A172 (cell line): ENCODE measurements at regions not wholly inside any gene's neighbourhood (a gene's known extent, or its start where the extent isn't known, plus 50 kb on each side); places are given as distances from the start of the nearest gene placed in this dataset.
A peak's percentile ranks its signal among the peaks of the same experiment; 100 is the strongest.

Experiments used
- DNase-seq: peaks from one replicate; pipeline ENCODE4 v3.0.0-alpha.2; 2015; ENCODE audit warnings: low spot score

DNA sequence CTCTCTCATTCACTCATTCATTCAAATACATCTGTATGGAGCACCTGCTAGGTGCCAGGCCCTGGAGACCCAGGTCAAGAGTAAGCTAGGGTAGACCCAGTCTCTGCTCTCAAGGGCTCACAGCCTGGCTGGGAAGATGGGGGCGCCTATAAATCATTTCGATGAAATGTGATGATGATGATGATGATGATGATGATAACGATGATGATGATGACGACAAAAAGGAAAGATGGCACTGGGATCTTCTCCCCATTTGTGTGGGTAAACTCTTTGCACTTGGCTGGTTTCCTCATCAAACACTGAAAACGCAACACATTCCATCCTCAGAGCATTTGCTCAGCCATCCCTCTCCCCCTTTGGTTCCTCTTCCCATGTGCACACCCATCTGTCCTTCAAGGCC lies 188.0 kb upstream of the CDYL start:
- no peak for DNase-seq

DNA sequence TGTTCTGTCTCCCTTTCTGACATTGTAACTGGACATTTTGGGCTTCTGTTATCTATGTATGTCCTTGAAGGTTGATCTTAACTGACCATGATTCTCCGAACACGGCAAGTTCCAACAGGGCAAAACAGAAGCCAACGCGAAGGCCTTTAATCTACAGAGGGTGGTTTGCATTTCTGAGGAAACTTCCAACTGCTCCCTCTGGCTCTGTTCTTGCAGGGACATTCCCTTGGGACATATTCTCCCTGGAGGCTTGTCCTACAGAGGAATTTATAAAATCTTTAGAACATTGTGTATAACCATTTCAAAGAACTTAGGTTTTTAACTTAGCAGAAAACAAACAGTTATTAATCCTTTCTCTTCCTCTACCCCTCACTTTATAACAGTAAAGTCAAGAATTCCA lies 189.0 kb upstream of the CDYL start:
- DNase-seq: no peak

DNA sequence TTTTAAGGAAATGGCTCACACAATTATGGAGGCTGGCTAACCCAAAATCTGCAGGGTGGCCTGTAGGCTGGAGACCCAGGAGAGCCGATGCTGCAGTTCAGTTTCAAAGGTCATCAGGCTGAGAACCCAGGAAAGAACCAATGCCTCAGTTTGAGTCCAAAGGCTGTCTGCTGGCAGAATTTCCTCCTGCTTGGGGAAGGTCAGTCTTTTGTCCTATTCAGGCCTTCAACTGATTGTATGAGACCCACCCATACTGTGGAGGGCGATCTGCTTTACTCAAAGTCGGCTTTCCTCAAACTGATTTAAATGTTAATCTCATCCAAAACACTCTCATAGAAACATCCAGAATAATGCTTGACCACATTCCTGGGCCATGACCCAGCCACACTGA lies 189.7 kb upstream of the CDYL start:
- no peak for DNase-seq

DNA sequence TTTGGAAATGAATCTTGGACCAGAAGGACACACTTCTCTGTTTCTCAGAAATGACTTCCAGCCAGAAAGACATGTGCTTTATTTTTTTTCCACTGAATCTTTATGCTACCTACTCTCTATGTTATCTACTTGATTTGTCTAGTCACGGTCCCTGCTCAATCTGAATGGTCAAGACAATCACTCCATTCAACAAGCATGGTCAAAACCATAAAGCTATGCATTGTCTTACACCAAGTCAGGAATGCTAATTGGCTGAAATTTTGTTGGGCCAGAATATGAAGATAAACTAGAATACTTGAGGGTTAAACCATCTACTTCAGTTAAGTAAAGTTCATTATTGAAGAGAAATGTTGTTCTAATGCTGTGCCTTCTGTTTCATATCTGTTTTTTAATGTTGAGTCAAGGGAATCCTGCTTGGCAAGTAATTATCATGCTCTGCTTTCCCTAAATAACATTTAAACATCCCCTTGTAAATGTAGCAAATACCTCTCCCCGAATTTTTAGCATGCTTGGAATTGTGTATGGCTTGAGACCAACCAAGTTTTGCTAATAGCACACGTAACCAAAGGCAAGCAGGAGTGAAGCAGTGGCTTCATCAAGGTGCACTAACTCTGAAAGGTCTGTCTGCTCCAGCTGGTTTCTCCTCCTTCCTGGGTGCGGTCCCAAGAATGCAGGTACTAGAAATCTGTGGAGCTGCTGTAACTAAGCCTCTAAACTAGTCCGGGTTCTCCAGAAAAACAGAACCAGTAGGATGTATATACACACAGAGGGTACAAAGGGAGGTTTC lies 190.3 kb upstream of the CDYL start:
- no peak for DNase-seq

DNA sequence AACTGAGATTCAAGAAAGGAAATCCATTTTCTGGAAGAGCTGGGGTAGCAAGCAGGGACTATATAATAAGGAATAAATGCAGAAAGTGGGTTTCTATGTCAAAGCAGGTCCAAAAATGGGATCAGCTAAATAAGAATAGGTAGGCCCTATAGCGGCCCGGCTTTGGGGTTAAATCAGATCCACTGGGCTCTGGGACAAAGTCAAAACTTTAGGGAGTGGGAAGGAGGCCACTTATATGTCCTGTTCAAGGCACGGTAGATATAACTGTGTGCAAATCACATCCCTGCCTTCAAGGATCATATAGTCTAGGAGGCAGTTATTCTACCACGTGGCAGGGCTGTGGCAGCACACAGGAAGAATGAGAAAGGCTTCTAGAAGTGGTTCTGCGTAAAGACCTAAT lies 191.4 kb upstream of the CDYL start:
- DNase-seq: no peak

DNA sequence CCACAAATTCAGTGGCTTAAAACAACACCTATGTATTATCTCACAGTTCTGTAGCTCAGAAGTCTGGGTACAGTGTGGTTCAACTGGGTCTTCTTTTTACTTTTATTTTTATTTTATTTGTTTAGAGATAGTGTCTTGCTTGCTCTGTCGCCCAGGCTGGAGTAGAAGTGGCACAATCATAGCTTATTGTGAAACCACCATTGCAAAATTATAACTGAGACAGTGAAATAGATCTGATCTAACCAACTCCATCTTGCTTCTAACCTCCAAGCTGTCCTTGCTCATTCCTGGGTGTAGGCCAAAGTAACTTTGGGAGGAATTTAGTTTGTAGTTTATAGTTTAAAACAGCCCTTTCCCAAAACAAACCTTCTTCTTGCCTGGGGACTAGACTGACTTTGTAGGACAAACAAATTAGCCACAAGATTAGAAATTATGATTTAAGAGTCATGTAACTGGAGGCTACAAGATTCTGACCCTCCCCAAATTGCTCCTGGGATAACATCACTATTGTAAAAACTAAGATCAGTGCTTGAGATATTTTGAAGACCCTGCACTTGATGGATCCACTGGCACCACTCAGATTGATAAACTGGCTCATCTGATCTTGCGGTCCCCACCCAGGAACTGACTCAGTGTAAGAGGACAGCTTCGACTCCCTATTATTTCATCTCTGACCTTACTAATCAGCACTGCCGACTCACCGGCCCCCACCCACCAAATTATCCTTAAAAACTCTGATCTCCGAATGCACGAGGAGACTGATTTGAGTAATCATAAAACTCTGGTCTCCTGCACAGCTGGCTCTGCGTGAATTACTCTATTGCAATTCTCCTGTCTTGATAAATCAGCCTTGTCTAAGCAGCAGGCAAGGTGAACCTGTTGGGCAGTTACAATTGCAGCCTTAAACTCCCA lies 193.4 kb upstream of the CDYL start:
- peak; percentile 84 for DNase-seq

DNA sequence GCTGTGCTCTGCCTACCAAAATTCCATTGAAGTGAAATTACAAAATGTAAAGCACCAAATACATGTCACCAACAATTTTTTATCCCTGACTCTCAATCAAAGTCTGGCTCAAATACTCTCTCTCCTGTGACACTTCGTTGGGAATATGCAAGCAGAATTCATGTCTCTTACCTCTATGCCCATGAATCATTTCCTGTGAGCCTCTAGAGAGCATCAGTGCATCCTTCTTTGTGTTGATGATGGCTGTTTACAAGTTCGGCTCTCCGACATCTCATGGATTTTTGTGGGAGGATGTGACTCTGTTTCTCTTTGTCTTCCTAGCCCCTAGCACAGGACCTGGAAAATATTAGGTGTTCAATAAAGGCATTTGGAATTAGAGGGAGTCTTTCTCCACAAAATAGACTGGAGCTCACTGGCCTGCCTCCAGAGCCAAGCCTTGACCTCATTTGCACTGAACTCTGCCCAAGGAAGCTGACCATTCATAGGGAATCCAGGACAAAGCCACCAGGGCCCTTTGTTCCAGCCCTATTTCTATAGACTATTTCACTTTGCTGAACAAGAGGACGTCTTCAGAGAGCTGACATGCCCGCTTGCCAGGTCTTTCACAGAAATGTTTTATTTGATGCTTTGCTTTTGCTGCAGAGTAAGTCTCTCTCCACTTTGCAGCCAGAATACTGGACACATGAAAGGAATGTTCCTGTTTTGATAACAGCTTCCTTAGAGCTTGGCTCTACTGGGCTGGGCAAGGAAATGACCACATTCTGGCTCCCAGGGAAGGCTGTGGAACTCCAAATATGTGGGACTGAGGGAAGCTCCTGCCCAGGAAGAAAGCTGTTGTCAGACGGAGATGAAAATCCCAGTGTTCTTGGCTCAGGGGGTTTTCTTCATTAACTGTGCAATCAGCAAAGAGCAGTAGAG lies 194.5 kb upstream of the CDYL start:
- DNase-seq: peak; percentile 94

DNA sequence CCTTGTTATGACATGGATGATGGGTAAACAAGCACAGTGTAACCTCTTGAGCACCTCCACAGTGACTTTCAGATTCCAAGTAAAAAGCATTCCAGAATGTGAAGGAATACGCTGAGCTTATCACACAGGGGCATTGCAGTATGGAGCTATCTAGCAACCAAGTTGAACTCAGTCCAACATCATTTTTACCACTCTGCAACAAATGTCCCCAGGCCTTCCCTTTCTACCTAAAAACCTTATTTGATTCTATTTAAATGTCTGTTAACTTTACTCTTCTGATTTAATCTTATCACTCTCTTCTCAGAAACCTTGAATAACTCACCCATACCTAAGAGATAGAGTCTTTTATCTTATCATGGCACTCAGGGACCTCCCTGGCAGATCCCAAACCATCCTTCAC lies 195.8 kb upstream of the CDYL start:
- DNase-seq: no peak

DNA sequence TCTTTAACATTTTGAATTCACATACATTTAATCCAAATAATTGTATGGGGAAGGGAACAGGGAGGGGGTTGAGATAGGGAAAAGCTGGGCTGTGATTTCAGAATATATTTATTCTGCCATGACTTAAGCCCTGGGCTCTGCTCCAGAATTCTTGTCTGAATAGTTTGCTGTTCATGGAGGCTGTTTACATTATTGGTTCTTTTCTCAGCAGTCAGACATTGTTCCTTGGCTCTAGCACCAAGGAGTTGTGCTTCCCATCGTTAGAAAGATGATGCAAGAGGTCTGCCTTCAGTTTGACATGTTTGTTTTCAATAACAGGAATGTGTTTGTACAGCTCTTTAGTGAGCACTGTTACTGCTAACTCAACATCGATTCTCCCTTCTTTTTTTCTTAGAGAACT lies 198.8 kb upstream of the CDYL start:
- DNase-seq: peak; percentile 57

DNA sequence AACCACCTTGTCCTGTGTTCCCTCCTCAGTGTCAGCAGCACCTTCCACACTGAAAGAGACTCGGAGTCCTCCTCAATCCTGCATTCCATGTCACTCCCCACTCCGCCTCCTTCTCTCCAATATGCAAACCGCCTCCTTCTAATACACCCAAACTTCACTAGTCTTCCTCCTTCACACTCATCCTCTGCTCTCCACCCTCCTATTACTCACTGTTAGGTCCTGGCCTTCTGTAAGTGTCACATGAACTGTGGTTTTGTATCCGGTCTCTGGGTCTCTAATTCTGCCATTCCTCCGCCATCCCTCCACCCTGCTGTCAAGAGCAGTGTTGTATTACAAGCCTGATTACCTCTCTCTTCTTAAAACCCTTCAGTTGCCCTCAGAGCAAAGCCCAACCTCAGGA lies 200.5 kb upstream of the CDYL start:
- peak; percentile 92 for DNase-seq

DNA sequence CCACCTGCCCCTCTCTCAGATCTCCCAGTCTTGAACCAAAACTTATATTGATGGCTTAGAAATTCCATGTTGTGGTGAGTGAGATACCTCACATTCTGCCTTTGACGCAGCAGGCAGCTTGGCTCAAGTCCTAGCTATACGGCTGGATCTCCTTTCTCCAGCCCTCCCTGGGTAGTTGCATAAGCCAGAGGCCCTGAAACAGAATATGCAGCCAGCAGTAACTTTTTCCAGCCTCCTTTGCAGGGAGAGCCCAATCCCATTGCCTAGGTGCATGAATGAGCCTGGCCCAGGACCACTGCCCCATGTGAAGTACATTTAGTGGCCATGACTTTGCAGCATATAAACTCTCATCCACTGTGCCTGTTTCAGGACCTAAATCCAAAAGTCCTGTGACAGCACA lies 202.2 kb upstream of the CDYL start:
- no peak for DNase-seq

DNA sequence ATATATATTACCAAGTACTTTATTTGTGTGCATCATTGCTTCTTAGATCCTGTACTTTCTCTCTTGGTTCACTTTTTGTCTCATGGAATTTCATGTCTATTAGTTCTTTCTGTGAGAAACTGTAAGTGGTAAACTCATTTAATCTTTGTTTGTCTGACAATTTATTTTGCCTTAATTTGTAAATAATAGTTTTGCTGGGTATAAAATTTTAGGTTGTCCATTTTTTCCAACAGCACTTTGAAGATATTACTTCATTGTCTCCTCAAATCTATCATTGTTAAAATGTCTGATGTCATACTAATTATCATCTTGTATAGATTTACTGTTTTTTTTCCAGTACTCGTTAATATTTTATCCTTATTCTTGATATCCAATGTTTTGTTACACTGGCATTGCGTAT lies 205.2 kb upstream of the CDYL start:
- no peak for DNase-seq

DNA sequence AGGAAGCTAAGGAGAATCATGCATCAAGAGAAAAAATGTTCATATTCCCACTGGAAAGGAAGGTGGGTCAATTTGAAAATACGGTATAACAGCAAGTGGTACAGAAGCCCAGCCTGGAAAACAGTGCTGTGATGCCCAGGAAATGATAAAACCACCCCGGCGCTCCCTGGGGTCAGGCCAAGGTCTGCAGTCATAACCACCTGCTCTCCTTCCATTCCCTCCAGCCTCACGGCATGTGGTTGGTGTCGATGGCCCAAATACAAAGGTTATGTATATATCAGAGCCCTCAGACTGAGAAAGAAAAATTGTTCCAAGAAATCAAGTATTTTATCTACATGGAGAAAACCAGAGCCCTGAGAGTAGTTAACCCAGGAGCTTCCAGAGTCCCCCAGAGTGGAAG lies 208.1 kb upstream of the CDYL start:
- DNase-seq: no peak

DNA sequence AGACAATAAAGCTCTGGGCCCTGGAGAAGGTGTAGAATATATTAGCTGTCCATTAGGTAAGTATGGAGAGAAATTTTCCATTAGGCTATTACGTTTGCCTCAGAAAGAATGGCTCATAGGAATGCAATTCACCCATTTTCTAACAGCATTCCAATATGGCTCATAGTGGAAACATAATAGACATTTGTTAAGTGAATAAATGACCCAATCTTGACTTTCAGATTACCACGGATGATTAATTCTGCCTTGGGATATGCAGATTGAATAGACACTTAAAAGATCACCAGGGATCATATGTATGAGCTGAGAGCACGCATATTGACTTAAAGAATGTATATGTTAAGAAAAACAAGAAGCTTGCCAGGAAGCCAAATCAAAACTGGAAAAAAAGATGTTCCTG lies 209.1 kb upstream of the CDYL start:
- DNase-seq: no peak

DNA sequence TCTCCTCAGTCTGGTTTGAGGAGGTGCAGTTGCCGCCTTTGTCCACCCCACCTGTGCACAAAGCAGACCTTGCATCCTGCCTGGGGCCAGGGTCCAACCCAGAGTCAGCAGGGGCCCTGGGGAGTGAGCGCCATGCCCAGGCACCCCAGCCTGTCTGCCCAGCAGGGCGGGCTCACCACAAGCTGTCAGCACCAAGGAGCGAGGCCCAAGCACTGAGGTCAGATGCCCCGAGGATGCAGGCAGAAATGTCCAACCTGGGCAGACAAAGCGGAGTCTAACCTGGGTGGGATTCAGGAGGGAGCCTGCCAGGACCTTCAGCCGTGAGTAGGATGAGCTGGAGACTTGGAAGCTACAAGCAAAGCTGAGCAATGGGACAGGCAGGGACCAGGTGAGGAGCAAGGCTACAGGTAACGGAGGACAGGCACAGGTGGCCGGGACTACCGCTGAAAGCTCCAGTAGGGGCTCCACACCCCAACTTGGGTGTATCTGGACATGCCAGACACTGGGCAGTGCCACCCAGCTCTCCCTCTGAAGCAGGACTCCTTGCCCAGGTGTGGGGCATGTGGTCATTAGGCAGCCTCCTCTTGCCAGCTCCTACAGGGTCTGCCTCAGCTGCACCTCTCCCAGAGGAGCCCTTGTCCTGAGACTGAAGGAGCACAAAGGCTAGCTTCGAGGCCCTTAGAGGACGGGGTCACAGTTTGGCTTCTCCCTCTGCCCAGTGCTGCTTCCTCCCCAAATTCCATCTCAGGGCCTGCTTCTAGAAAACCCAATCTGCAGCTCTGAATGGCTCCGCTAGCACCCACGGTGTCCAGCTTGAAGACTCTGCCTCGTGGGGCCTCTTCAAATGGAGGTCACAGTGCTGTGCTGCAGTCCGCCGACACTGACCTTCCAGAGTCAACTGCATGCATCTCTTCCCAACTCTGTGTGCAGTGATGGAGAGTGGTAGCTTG lies 210.6 kb upstream of the CDYL start:
- no peak for DNase-seq

DNA sequence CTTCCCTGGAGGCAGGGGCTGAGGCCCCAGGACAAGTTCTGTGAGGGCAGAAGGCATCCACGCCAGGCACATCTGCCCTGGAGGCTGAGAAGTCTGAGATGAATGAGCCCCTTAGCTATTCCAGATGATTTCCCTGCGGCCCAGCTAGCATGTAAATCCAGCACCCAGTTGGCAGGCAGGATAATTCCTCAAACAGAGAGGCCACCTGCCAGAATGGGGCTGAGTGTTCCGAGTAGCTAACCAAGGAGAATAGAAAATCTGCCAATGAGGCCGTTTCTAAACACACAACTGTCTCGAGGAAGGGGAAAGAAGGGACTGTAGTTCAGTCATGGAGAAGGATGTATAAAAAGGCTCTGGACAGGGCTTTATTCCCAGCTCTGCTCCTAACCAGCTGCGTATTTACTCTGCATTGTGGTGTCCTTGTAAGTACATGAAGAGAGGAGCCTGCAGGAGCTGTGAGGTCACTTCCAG lies 211.4 kb upstream of the CDYL start:
- DNase-seq: no peak

DNA sequence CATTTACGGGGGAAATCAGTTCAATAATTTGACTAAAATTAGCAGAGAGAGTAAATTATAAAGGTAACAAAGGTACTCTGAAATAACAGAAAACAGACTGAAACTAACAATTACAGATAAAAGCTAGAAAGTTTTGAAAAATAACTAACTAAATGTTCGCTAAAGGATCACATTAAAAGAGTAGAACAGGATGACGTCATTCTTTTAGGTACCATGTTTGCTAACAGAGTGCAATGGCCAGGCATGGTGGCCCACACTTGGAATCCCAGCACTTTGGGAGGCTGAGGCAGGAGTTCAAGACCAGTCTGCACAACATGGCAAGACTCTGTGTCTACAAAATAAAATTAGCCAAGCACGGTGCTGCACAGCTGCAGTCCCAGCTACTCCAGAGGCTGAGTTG lies 212.3 kb upstream of the CDYL start:
- no peak for DNase-seq

DNA sequence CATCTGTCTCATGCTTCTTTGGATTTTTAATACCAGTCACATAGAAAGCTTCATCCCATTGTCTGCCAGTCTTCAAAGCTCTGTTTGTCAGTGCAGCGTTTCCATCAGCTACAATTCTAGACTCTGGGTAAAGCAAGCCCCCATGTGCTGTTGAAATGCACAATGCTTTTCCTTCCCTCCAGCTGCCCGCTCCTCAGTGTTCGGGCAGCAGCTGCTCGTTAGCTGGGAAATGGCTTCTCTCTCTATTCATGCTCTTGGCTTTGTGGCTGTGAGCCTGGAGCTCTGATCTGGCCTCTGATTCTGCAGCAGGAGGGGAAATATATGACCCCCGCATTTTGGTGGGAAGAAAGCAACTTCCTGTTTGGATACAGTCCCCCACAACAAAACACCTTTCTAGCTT lies 213.0 kb upstream of the CDYL start:
- DNase-seq: no peak

DNA sequence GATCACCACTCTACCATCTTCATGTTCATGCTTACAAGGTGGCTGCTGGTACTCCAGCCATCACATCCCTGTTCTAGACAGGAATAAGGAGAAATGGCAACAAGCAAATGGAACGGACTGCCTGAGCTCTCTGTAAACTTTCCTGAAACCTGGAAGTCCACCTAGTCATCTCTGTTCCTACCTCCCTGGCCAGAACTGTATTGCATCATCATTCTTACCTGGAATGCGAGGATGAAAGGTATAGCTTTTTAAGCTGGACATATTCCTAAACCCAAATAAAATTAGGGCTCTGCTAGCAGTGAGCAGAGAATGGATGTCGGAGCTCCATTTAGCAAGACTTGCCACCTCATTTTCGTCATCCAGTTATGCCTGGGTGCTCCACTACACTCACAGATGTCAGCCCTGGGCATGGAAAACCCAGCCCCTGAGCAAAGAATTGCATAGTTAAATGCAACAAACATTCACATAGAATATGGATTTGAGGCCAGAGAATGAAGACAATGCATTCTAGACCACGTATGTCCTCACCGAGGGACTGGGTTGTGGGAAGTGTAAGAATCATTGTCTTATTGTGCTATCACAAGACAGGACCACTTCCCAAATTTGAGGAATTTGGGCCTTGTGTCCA lies 214.3 kb upstream of the CDYL start:
- no peak for DNase-seq

DNA sequence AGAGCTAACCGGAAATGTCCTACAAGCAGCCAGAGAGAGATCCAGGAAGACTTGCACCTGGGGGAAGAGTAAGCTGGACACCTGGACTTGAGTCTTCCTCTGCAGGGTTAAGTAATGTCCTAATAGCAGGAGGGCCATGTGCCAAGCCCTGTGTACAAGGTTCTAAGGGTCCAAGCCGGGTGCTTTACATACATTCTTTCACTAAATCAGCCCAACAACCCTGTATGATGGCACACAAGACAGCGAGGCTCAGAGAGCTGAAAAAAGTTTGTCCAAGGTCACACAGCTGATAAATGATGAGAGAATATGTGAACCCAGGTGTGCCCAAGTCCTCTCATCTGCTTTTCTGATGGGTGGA lies 215.1 kb upstream of the CDYL start:
- no peak for DNase-seq
